T follicular helper cell (primary cell): ENCODE measurements at regions not wholly inside any gene's neighbourhood (a gene's known extent, or its start where the extent isn't known, plus 50 kb on each side); places are given as distances from the start of the nearest gene placed in this dataset.

Source experiments
- DNase-seq: peaks from one replicate; pipeline ENCODE4 v3.0.0-alpha.2; 2020; ENCODE audit warnings: low read depth

DNA sequence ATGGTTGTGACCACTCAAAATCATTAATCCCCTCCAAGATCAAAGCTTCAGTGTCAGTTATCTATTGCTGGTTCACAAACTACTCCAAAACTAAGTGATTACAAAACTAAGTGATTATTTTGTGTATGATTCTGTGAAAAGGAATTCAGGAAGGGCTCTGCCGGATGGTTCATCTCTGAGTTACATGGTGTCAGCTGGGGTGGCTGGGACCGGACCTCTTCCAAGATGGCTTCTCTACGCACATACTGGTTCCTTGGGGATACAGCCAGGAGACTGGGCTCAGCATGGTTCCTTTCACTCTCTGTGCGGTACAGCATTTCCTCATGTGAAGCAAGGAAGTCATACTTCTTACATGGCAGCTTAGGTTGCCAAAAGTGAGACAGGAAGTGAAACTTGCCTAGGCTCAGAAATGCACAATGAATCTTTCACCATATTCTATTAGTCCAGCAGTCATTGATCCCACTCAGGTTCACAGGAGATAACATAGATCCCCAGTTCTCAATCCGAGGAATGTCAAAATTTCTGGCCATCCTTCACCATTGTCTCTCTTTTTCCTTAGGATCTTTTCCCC is 97.9 kb upstream of the IRX6 start:
- DNase-seq: no peak

GRCh38 chr16:55232822-55233221 is 91.2 kb upstream of the IRX6 start:
- no peak for DNase-seq

DNA sequence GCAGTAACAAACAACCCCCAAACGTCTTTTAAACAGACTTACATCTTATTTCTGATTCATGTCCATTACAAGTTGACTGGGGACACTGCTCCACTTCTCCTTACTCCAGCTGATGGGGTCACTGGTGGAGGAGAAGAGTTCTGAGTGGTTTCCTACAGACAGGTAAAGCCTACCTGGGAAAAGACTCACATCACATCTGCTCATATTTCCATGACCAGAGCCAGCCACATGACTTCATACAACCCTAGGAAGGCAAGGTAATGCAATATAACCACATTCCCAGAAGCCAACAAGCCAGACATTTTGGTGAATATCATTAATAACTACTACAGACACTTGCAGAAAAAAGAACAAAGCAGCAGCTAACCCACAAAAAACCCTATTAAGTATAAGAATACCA is 90.5 kb upstream of the IRX6 start:
- DNase-seq: no peak

DNA sequence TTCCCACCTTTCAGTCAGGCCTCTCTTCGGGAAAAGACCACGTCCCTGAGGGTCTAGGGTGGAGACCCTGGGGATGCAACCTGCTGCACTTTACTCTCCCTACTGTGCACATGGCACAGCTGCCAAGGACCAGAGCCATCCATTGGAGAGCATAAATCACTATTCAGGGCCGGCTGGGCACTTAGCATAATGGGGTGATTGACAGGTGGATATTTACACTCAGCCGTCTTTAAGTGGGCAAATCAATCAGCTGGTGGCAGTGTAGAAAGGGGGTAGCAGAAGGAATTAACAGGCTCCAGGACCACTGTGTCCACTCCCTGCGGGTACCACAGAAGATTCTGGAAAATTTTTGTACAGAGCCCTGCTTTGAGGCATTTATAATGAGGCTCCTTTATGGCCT is 87.3 kb upstream of the IRX6 start:
- DNase-seq: no peak

DNA sequence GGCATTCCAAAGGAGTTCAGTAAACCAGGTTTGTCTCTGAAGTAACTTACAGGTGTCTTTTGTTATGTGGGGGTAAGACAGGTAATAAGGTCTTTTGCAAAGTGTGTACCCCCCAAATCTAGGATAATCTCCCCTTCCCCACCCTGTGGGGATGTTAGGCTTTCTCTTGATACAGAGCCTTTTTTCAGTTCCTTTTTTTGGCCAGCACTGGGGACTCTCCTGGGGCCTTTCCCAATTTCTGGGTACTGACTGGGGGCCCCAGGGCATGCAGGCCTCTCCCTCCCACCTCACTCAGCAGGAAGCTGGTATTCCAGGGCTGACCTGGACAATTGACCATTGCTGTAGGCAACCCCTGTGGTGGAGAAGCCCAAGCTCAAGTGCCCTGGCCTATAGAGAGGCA is 84.3 kb upstream of the IRX6 start:
- no peak for DNase-seq

DNA sequence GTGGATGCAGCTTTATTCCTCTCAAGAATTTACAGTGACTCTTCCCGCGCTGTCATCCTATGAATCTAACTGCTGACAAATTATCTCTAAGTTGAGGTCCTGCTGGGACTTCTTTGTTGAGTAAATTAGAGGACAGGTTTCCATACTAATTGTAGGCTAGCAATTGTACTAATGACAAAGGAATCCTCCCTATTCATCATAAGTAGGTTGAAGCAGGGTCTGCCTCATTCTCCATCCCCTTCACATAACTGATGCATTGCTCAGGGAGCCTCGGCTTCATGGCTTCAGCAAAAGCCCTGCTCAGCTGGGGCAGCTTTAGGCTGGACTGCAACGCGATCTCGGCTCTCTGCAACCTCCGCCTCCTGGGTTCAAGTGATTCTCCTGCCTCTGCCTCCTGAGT is 83.1 kb upstream of the IRX6 start:
- no peak for DNase-seq

GRCh38 chr16:55242667-55243066 is 81.3 kb upstream of the IRX6 start:
- no peak for DNase-seq

GRCh38 chr16:55248058-55248457 is 75.9 kb upstream of the IRX6 start:
- no peak for DNase-seq

GRCh38 chr16:55248494-55248893 is 75.5 kb upstream of the IRX6 start:
- no peak for DNase-seq

DNA sequence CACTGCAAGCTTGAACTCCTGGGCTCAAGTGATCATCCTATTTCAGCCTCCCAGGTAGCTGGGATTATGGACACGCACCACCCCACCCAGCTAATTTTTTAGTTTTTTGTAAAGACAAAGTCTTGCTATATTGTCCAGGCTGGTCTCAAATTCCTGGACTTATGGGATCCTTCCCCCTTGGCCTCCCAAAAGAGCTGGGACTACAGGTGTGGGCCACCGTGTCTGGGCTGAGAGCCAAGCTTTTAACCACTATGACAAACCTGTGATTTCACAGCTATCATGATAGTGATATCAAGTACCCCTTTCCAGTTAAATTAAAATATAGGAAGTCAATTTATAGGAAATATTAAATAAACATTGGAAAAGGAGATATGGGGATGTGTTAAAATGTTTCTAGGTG is 74.6 kb upstream of the IRX6 start:
- DNase-seq: no peak

DNA sequence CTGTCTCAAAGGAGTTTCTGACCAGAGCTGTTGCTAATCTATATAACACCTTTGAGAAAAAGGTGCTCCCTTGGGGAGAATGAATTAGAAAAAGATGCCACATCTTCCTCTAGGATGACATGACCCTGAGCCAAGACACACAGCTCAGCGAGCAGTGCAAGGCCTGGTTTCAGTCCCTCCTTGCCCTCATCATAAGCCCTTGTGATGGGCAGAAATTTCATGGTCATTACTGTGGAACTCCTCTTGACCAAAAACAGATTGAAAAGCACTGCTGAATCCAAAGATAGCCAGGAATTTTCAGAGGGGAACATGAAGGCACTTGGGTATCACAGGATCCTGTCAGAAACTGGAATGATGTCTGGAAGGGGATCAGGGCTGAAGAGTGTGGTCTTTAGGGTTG is 74.1 kb upstream of the IRX6 start:
- no peak for DNase-seq

DNA sequence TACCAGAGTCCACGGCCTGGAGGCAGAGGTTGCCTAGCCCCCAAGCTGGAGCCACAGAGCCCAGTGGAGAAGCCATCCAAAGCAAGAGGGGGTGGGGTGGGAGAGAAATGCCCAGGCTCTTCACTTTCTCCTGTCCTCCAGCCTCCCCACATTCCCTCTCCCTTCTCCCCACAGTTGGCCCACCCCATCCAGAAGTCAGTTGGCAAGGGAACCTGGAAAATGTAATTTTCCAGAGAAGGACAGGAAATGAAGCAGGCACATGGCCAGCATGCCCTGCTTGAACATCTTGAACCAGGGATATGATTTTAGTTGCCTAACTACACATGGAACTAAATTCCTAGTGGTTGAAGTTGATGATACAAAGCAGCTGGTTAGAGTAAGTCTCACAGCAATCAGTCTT is 73.3 kb upstream of the IRX6 start:
- no peak for DNase-seq

DNA sequence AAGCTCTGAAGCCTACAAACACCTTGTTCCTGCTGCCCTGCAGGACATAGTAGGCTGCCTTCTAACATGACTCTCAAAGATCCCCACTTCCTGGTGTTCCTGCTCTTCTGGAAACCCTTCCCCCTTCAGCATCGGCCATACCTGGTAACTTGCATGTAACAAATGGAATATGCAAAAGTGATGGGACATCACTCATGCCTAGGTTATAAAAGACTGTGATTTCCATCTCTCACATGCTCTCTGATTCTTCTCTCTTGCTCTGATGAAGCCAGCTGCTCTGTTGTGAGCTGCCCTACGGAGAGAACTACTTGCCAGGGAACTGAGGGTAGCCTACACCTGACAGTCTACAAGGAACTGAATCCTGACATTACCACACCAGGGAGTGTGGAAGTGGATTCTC is 72.9 kb upstream of the IRX6 start:
- DNase-seq: no peak

GRCh38 chr16:55252577-55252976 is 71.4 kb upstream of the IRX6 start:
- DNase-seq: no peak

- DNase-seq: no peak
These were observed 70.0 kb upstream of the IRX6 start for GRCh38 chr16:55253987-55254386.

DNA sequence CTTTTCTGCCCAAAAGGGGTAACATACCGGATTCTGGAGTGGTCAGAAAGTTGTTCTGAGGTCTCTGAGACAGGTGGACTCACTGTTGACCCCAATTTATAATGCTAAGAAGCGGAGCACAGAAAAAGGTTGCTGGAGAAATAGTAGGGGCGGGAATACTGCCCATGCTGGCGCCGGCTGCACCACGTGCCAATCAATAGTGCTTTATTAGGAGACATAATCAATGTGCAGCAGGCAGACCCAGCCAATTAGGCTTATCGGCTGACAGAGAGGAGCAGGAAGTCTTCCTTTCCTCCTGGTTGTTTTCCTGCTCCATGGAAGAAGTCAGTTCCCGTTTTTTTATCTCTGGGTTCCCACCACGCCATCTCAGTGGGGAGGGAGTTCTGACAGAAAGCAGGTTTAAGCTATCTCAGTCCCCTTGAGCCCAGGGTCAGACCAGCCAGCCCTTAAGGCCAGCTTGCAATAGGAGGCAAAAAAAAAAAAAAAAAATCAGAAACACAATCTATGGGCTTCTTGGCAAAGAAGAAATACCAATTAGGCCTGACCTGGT is 68.2 kb upstream of the IRX6 start:
- DNase-seq: no peak

DNA sequence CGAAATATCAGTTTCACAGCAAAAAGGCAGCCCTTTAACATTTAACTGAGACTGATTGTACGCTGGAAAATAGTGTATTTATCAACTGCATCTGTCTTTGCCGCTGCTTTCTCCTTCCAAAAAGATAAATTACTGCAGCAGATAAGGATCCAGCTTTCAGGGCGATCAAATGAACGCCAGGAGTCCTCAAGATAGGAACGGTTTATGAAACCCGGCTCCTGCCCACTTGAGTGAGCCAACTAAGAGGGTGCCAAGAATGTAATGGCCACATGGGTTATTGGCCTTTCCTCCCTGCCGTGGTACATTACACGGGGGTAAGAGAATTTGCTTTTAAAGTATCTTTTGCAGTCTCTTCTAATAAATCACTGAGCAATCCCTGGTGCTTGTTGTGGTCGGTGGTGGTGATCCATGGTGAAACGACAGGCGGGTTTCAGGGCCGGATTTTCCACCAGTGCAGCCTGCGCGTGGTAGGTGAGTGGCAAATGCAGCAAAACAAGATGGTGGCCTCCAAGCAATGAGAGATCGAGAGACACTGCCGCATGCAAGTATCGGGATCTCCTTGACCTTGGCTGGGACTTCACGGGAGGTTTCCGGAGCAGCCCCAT is 67.5 kb upstream of the IRX6 start:
- no peak for DNase-seq

GRCh38 chr16:55257966-55258613 is 65.9 kb upstream of the IRX6 start:
- peak; percentile 2 for DNase-seq

DNA sequence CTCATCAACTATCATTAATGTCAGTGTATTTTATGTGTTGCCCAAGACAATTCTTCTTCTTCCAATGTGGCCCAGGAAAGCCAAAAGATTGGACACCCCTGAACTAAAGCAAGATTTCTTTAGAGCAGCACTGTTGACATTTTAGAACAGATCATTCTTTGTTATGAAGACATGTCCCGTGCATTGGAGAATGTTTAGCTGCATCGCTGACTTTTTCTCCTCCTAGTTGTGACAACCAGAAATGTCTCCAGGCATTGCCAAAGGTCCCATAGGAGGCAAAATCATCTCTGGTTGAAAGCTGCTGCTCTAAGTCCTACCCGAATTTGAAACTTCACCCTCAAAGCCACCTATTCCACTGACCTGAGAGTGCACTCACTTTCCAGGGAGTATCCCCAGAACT is 62.7 kb upstream of the IRX6 start:
- no peak for DNase-seq

DNA sequence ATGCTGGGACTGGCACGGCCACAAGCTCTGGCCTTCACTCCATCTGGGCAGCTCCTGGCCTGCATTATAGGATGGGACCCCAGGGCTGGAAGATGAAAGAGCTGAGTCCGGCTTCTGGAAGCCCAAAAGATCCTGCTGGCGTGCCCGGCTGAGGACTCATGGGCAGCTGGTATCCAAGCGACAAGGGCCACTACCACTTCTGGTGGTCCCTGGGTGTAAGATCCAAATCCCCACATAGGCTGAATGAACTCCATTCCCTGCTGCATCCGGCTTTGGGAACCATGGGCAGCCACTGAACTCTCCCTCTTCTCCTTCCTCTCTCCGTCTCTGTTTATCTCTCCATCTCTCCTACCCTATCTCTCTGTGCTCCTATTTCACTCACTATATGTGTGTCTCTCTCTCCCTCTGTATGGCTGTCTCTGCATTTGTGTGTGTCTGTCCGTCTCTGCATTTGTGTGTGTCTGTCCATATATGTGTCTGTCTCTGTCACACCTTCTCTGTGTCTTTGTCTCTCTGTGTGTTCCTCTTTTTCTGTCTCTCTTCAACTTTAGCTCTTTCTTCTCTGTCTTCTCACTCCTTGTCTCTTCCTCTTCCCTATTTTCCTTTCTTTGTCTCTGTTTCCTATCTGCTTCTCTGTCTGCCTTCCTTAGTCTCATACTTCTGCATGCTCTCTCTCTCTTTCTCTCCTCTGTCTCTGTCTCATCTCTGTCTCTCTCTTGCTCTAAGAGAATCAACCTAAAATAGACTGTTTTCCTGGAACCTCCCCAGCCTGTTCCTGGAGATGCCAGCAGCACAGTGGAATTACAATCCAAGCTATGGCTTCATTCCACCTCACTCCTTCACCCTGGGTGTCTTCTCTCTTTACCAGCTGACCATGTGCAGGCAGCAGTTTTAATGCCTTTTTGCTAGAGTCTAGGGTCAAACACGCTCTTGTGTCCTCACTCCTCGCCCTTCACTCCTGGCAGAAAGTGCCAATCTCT is 60.4 kb upstream of the IRX6 start:
- no peak for DNase-seq

- no peak for DNase-seq
These were observed 59.1 kb upstream of the IRX6 start for GRCh38 chr16:55264949-55265348.

- no peak for DNase-seq
These were observed 58.1 kb upstream of the IRX6 start for GRCh38 chr16:55265926-55266325.
